ENCODE measurements at regions not wholly inside any gene's neighbourhood (a gene's known extent, or its start where the extent isn't known, plus 50 kb on each side); places are given as distances from the start of the nearest gene placed in this dataset.

GRCh38 chr5:7016999-7017747 is 303.9 kb downstream of the TENT4A start:
- H2BK120ac ChIP-seq (replicated peaks; ENCODE audit: low read depth, low read length): no peak overlapping the region
- no peak overlapping the region for H4K91ac ChIP-seq (replicated peaks; ENCODE audit: insufficient read length, low read length)
- no peak overlapping the region for H2AK5ac ChIP-seq (ENCODE audit: low read depth, low read length)
- H3K23ac ChIP-seq (ENCODE audit: insufficient read length): no peak overlapping the region
- H3K4ac ChIP-seq (replicated peaks; ENCODE audit: insufficient read length, low read depth, low read length): no peak overlapping the region
- TF ChIP-seq SP1 (IDR thresholded peaks at IDR 0.05; ENCODE audit: low read depth, low read length) (no peak), POLR2A (IDR thresholded peaks at IDR 0.05; ENCODE audit: control extremely low read depth in 1 of 2, low read depth in 2 of 2, low read length in 2 of 2) (no peak), EZH2 (IDR thresholded peaks at IDR 0.05; ENCODE audit: low read depth, low read length, severe bottlenecking) (no peak), CHD2 (IDR thresholded peaks at IDR 0.05; ENCODE audit: low read length) (no peak), MAX (IDR thresholded peaks at IDR 0.05) (no peak), CREB1 (IDR thresholded peaks at IDR 0.05) (no peak), MAFK (IDR thresholded peaks at IDR 0.05; ENCODE audit: low read depth, low read length) (no peak), RNF2 (IDR thresholded peaks at IDR 0.05; ENCODE audit: borderline replicate concordance, low read depth, low read length, missing control alignments, poor library complexity, severe bottlenecking) (no peak), ASH2L (IDR thresholded peaks at IDR 0.05; ENCODE audit: low read length) (no peak), SAP30 (IDR thresholded peaks at IDR 0.05; ENCODE audit: insufficient read depth, insufficient replicate concordance, low read length) (no peak), SIN3A (conservative IDR thresholded peaks at IDR 0.05 in 1 of 2, IDR thresholded peaks at IDR 0.05 in 1 of 2; ENCODE audit: low read depth in 1 of 2, low read length in 2 of 2) (no peak), SP4 (IDR thresholded peaks at IDR 0.05; ENCODE audit: low read length) (no peak), SIRT6 (IDR thresholded peaks at IDR 0.05; ENCODE audit: low read length) (no peak)
- WGBS, 2 experiments (ENCODE audit: extremely low coverage in 1 of 2, insufficient coverage in 1 of 2, insufficient read length in 1 of 2, insufficient replicate concordance in 2 of 2, low coverage in 1 of 2, low lambda C conversion rate in 2 of 2, missing lambda C conversion rate in 1 of 2): 89% methylated on average over 10 of the region's 10 CpGs; no CpG with 5 or more reads in 1 of the 2 experiments
- H4K8ac ChIP-seq (ENCODE audit: extremely low read depth, insufficient read depth, low read length): no peak overlapping the region
- CTCF ChIA-PET (ENCODE audit: partially characterized antibody): interaction anchor here (0.8 to 2.2 kb wide), 9 partner anchors 10 to 666 kb away, joined by 3 to 9 read pairs (median 3); no protein-coding TSS in a partner anchor
- no peak overlapping the region for H4K5ac ChIP-seq (ENCODE audit: insufficient read length, low read depth, low read length)
- H3K27me3 ChIP-seq (replicated peaks in 1 of 4; ENCODE audit: control insufficient read depth in 3 of 4, extremely low read depth in 1 of 4, insufficient read depth in 3 of 4, low read length in 3 of 4): no peaks in the 10 kb centered on the region
- no peak overlapping the region for H2BK20ac ChIP-seq (ENCODE audit: low read length)
- no peak overlapping the region for H3K14ac ChIP-seq (ENCODE audit: insufficient read length)
- peak overlapping the region; percentile 82; the same call in 1 of the 2 replicates for H2BK15ac ChIP-seq (ENCODE audit: low read length)
- no peak overlapping the region for H3K27ac ChIP-seq (ENCODE audit: low read depth, low read length)
- no peak overlapping the region for H3K4me3 ChIP-seq (ENCODE audit: extremely low read depth in 1 of 4, insufficient read depth in 2 of 4, low read depth in 3 of 4, low read length in 4 of 4)
- DNase-seq (ENCODE audit: low read depth in 1 of 2, low spot score in 2 of 2) (no peak), FAIRE-seq (no peak)
- H3K36me3 ChIP-seq (ENCODE audit: control insufficient read depth in 2 of 4, insufficient read depth in 4 of 4, low read length in 3 of 4): no peaks in the 10 kb centered on the region
- POLR2A ChIA-PET (ENCODE audit: partially characterized antibody): no interaction called here
- H3K4me1 ChIP-seq (replicated peaks in 1 of 4; ENCODE audit: control insufficient read depth in 3 of 4, insufficient read depth in 4 of 4, low read length in 3 of 4): no peaks in the 10 kb centered on the region
- no peaks in the 10 kb centered on the region for H3K23me2 ChIP-seq (ENCODE audit: low read depth, low read length)
- H3K79me2 ChIP-seq (ENCODE audit: control insufficient read depth in 1 of 2, insufficient read depth in 2 of 2, low read length in 2 of 2): no peaks in the 10 kb centered on the region
- H3K4me2 ChIP-seq (ENCODE audit: insufficient read depth in 1 of 2, low read depth in 2 of 2, low read length in 2 of 2): no peak overlapping the region
- no peaks in the 10 kb centered on the region for H3K79me1 ChIP-seq (ENCODE audit: low read depth, low read length)
- H3K56ac ChIP-seq (replicated peaks; ENCODE audit: insufficient read length, low read depth, low read length): no peak overlapping the region
- H2AFZ ChIP-seq (ENCODE audit: low read length): no peak overlapping the region
- H3K18ac ChIP-seq (ENCODE audit: extremely low read depth, low read length): no peak overlapping the region
- H3K9me3 ChIP-seq (ENCODE audit: insufficient read depth in 2 of 2, low read depth in 1 of 2, low read length in 1 of 2): peaks cover 12 to 14% of the 10 kb centered on the region in 2 experiments
- no peak overlapping the region for H3K9ac ChIP-seq (replicated peaks in 1 of 4; ENCODE audit: extremely low read depth in 1 of 4, low read depth in 3 of 4, low read length in 3 of 4)
- no peaks in the 10 kb centered on the region for H4K20me1 ChIP-seq (replicated peaks in 1 of 2; ENCODE audit: control insufficient read depth in 1 of 2, insufficient read depth in 2 of 2, low read length in 2 of 2)
- no peak overlapping the region for H2BK12ac ChIP-seq (ENCODE audit: low read depth, low read length)
- H2BK5ac ChIP-seq (ENCODE audit: low read depth, low read length): no peak overlapping the region

Measured in H1 (cell line).